Islet of Langerhans (tissue), 1 donor: ENCODE measurements at regions not wholly inside any gene's neighbourhood (a gene's known extent, or its start where the extent isn't known, plus 50 kb on each side); places are given as distances from the start of the nearest gene placed in this dataset.

Experiments
- FAIRE-seq: peaks from one replicate; lab custom pipeline; 2011; peaks lifted over from hg19 to GRCh38; lab: Jason Lieb, UNC

GRCh38 chr6:40796260-40797221, 209.4 kb upstream of the LRFN2 start:
- no peak for FAIRE-seq

- no peak for FAIRE-seq
These were observed 207.4 kb upstream of the LRFN2 start for GRCh38 chr6:40794586-40794985.

- FAIRE-seq = no peak
These were observed 205.0 kb upstream of the LRFN2 start for GRCh38 chr6:40792183-40792582.

- FAIRE-seq = no peak
These were observed 203.8 kb upstream of the LRFN2 start for GRCh38 chr6:40791004-40791403.

- no peak for FAIRE-seq
These were observed 201.8 kb upstream of the LRFN2 start for GRCh38 chr6:40788661-40789655.

- no peak for FAIRE-seq
These were observed 195.2 kb upstream of the LRFN2 start for GRCh38 chr6:40782355-40782754.

- no peak for FAIRE-seq
These were observed 193.5 kb upstream of the LRFN2 start for GRCh38 chr6:40780637-40781036.

GRCh38 chr6:40779409-40779808, 192.2 kb upstream of the LRFN2 start:
- FAIRE-seq = no peak

GRCh38 chr6:40778918-40779317, 191.8 kb upstream of the LRFN2 start:
- no peak for FAIRE-seq

GRCh38 chr6:40778196-40778595, 191.0 kb upstream of the LRFN2 start:
- no peak for FAIRE-seq

GRCh38 chr6:40774932-40775331, 187.8 kb upstream of the LRFN2 start:
- no peak for FAIRE-seq

- no peak for FAIRE-seq
These were observed 183.6 kb upstream of the LRFN2 start for GRCh38 chr6:40770794-40771193.

- no peak for FAIRE-seq
These were observed 177.6 kb upstream of the LRFN2 start for GRCh38 chr6:40764726-40765125.

GRCh38 chr6:40762981-40763380, 175.8 kb upstream of the LRFN2 start:
- FAIRE-seq = no peak

GRCh38 chr6:40760887-40761286, 173.7 kb upstream of the LRFN2 start:
- no peak for FAIRE-seq

GRCh38 chr6:40759838-40760237, 172.7 kb upstream of the LRFN2 start:
- FAIRE-seq = no peak

GRCh38 chr6:40759264-40759663, 172.1 kb upstream of the LRFN2 start:
- no peak for FAIRE-seq

GRCh38 chr6:40755749-40756452, 168.7 kb upstream of the LRFN2 start:
- FAIRE-seq = no peak

GRCh38 chr6:40755046-40755681, 168.0 kb upstream of the LRFN2 start:
- FAIRE-seq = no peak

GRCh38 chr6:40754461-40755045, 167.4 kb upstream of the LRFN2 start:
- no peak for FAIRE-seq
